B cell (primary cell): ENCODE measurements at regions not wholly inside any gene's neighbourhood (a gene's known extent, or its start where the extent isn't known, plus 50 kb on each side); places are given as distances from the start of the nearest gene placed in this dataset.

ENCODE experiments used
- ATAC-seq: fragments of 200-7000 bp; cut with Tn5 transposase; one replicate; pipeline ENCODE4 v1.10.0; 2021; ENCODE audit warnings: low read depth, mild to moderate bottlenecking, moderate number of reproducible peaks, moderate library complexity
- CTCF ChIA-PET: fragments of 350-600 bp; sonication (Branson Sonifier 250); formaldehyde crosslinking; loops from one replicate; lab custom pipeline; 2021; ENCODE audit warnings: antibody characterized with exemption, inconsistent platforms; lab: Charles Lee
- POLR2A ChIA-PET: fragments of 350-600 bp; sonication (Branson Sonifier 250); formaldehyde crosslinking; loops from one replicate; lab custom pipeline; 2021; ENCODE audit warnings: antibody characterized with exemption; lab: Charles Lee
- DNase-seq: peaks from one replicate; pipeline ENCODE4 v3.0.0; 2013
- H2AFZ ChIP-seq: 2 replicates; pipeline ENCODE4 v1.6.1; 2012; ENCODE audit warnings: mild to moderate bottlenecking, low read depth, low read length; ENCODE audit not compliant: insufficient read depth, poor library complexity, severe bottlenecking
- H3K27ac ChIP-seq, 2 donors: 1 replicate in 1 of 2; 2 replicates in 1 of 2; pipeline ENCODE4 v1.5.1; 2012 to 2013; ENCODE audit warnings: low read length in 2 of 2, mild to moderate bottlenecking in 2 of 2, moderate library complexity in 1 of 2
- H3K27me3 ChIP-seq, 4 experiments: fragments of 200-600 bp in 1 of 4; sonication (generic) in 1 of 4; replicated peaks in 1 of 4; 1 replicate in 2 of 4; 2 replicates in 2 of 4; pipeline versions ENCODE4 v1.6.1 to v1.7.0; 2013 to 2016; ENCODE audit warnings: low read length in 3 of 4, mild to moderate bottlenecking in 2 of 4, mixed read lengths in 1 of 4, moderate library complexity in 1 of 4; ENCODE audit not compliant: insufficient read depth in 4 of 4, control insufficient read depth in 3 of 4; ENCODE audit errors: control extremely low read depth in 1 of 4
- H3K36me3 ChIP-seq, 2 experiments: replicated peaks in 1 of 2; 1 replicate in 1 of 2; 2 replicates in 1 of 2; pipeline versions ENCODE4 v1.6.1 to v1.7.1; 2013; ENCODE audit warnings: low read length in 1 of 2; ENCODE audit not compliant: insufficient read depth in 2 of 2, control insufficient read depth in 1 of 2; ENCODE audit errors: control extremely low read depth in 1 of 2, extremely low read depth in 1 of 2
- H3K4me1 ChIP-seq, 2 donors: fragments of 200-600 bp in 1 of 2; sonication (generic) in 1 of 2; 1 replicate in 1 of 2; 2 replicates in 1 of 2; pipeline versions ENCODE4 v1.5.1 to v1.6.1; 2013 to 2017; ENCODE audit warnings: low read length in 2 of 2; ENCODE audit not compliant: control insufficient read depth in 2 of 2, insufficient read depth in 2 of 2
- H3K4me2 ChIP-seq: replicated peaks from 2 replicates; pipeline ENCODE3; 2012; ENCODE audit warnings: mild to moderate bottlenecking, low read depth, low read length; ENCODE audit not compliant: poor library complexity, severe bottlenecking
- H3K4me3 ChIP-seq, 5 experiments: fragments of 200-600 bp in 1 of 5; sonication (generic) in 1 of 5; 1 replicate in 3 of 5; 2 replicates in 2 of 5; pipeline versions ENCODE4 v1.5.1 to v1.7.0; 2011 to 2016; ENCODE audit warnings: low read length in 4 of 5, mild to moderate bottlenecking in 4 of 5, low read depth in 2 of 5, control low read depth in 1 of 5, moderate library complexity in 1 of 5; ENCODE audit not compliant: insufficient read depth in 1 of 5; ENCODE audit errors: control extremely low read depth in 1 of 5, extremely low read depth in 1 of 5
- H3K79me2 ChIP-seq: fragments of 200-600 bp; sonication (generic); one replicate; pipeline ENCODE4 v1.6.0; 2016; ENCODE audit warnings: low read length; ENCODE audit not compliant: control insufficient read depth, insufficient read depth
- H3K9ac ChIP-seq: fragments of 200-600 bp; sonication (generic); 2 replicates; pipeline ENCODE4 v1.6.1; 2017; ENCODE audit warnings: mild to moderate bottlenecking, low read length, moderate library complexity
- H3K9me3 ChIP-seq, 3 donors: one replicate each; pipeline versions ENCODE4 v1.6.1 to v1.7.1; 2013; ENCODE audit warnings: low read length in 2 of 3; ENCODE audit not compliant: control insufficient read depth in 2 of 3, insufficient read depth in 1 of 3; ENCODE audit errors: control extremely low read depth in 1 of 3
- H4K20me1 ChIP-seq: 2 replicates; pipeline ENCODE4 v1.6.0; 2012; ENCODE audit warnings: mild to moderate bottlenecking, low read length; ENCODE audit not compliant: insufficient read depth, control insufficient read depth, poor library complexity, severe bottlenecking
- H3K27ac Mint-ChIP-seq: one replicate; pipeline ENCODE4 v1.8.0; 2021; ENCODE audit warnings: mixed read lengths
- H3K27me3 Mint-ChIP-seq: one replicate; pipeline ENCODE4 v1.8.0; 2021; ENCODE audit warnings: mixed read lengths
- H3K4me1 Mint-ChIP-seq: one replicate; pipeline ENCODE4 v1.8.0; 2021; ENCODE audit warnings: mixed read lengths
- H3K4me3 Mint-ChIP-seq: one replicate; pipeline ENCODE4 v1.8.0; 2021; ENCODE audit warnings: mixed read lengths
- H3K9me3 Mint-ChIP-seq: one replicate; pipeline ENCODE4 v1.8.0; 2022; ENCODE audit warnings: mixed read lengths; ENCODE audit not compliant: insufficient read depth
- EZH2 ChIP-seq: IDR thresholded peaks from 2 replicates; pipeline ENCODE4 v1.6.1; 2012; ENCODE audit warnings: borderline replicate concordance, low read depth, mild to moderate bottlenecking, moderate library complexity, low read length; ENCODE audit not compliant: insufficient read depth, poor library complexity, severe bottlenecking
- WGBS: methylation state at CpG from one replicate; pipeline ENCODE4 v1.1.5; 2013; ENCODE audit warnings: missing lambda C conversion rate; ENCODE audit not compliant: insufficient coverage; 5-methylcytosine and 5-hydroxymethylcytosine counted together
- intact Hi-C: fragments of 100-400 bp; cut with micrococcal nuclease; formaldehyde crosslinking; loops from one replicate; pipeline ENCODE4 v1.10.0; 2022
- TF ChIP-seq, protein P1 (sequence below): fragments of 200-600 bp; IDR thresholded peaks from one replicate; pipeline ENCODE4 v1.8.0; 2022; ENCODE audit warnings: antibody characterized with exemption, mild to moderate bottlenecking

- TF ChIP-seq EZH2: no peak
- TF ChIP-seq, protein P1, sequence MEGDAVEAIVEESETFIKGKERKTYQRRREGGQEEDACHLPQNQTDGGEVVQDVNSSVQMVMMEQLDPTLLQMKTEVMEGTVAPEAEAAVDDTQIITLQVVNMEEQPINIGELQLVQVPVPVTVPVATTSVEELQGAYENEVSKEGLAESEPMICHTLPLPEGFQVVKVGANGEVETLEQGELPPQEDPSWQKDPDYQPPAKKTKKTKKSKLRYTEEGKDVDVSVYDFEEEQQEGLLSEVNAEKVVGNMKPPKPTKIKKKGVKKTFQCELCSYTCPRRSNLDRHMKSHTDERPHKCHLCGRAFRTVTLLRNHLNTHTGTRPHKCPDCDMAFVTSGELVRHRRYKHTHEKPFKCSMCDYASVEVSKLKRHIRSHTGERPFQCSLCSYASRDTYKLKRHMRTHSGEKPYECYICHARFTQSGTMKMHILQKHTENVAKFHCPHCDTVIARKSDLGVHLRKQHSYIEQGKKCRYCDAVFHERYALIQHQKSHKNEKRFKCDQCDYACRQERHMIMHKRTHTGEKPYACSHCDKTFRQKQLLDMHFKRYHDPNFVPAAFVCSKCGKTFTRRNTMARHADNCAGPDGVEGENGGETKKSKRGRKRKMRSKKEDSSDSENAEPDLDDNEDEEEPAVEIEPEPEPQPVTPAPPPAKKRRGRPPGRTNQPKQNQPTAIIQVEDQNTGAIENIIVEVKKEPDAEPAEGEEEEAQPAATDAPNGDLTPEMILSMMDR: no peak
- intact Hi-C loops: no loop called here
- H3K9me3 Mint-ChIP-seq: peaks cover 4% of the 10 kb centered on the region
- no peak overlapping the region for H3K27ac ChIP-seq
- no peak overlapping the region for H3K9ac ChIP-seq
- H3K27me3 Mint-ChIP-seq: peaks cover 52% of the 10 kb centered on the region
- ChIA-PET CTCF (no interaction called here), POLR2A (no interaction called here)
- no peak overlapping the region for H2AFZ ChIP-seq
- no peaks in the 10 kb centered on the region for H3K4me1 Mint-ChIP-seq
- H3K27ac Mint-ChIP-seq: no peak overlapping the region
- DNase-seq (no peak), ATAC-seq (no peak)
- no peaks in the 10 kb centered on the region for H3K4me1 ChIP-seq
- H3K27me3 ChIP-seq: peaks cover 0 to 13% (median 9%) of the 10 kb centered on the region in 4 experiments
- H3K4me3 ChIP-seq: no peak overlapping the region
- H3K79me2 ChIP-seq: no peaks in the 10 kb centered on the region
- H3K4me3 Mint-ChIP-seq: no peak overlapping the region
- peaks cover 0 to 3% (median 0%) of the 10 kb centered on the region in 3 donors for H3K9me3 ChIP-seq
- no peak overlapping the region for H3K4me2 ChIP-seq
- H3K36me3 ChIP-seq: no peaks in the 10 kb centered on the region
- no peaks in the 10 kb centered on the region for H4K20me1 ChIP-seq
- 38% methylated on average over 6 of the region's 7 CpGs for WGBS
Measured at GRCh38 chr1:214187933-214188332, 93.0 kb upstream of the SMYD2 start.

- H3K4me1 ChIP-seq: no peaks in the 10 kb centered on the region
- ChIA-PET POLR2A (no interaction called here), CTCF (no interaction called here)
- no peak for TF ChIP-seq EZH2
- TF ChIP-seq, protein P1: no peak
- peaks cover 0 to 13% (median 12%) of the 10 kb centered on the region in 4 experiments for H3K27me3 ChIP-seq
- H3K36me3 ChIP-seq: no peaks in the 10 kb centered on the region
- no peaks in the 10 kb centered on the region for H3K79me2 ChIP-seq
- Mint-ChIP-seq H3K9me3 (no peaks in the 10 kb centered on the region), H3K4me3 (no peak overlapping the region), H3K27me3 (peaks cover 53% of the 10 kb centered on the region), H3K27ac (no peak overlapping the region), H3K4me1 (no peaks in the 10 kb centered on the region)
- H4K20me1 ChIP-seq: no peaks in the 10 kb centered on the region
- no peak overlapping the region for H3K4me3 ChIP-seq
- WGBS: 86% methylated on average over 1 of the region's 2 CpGs
- H2AFZ ChIP-seq: no peak overlapping the region
- no peak overlapping the region for H3K27ac ChIP-seq
- H3K9me3 ChIP-seq: peaks cover 0 to 3% (median 0%) of the 10 kb centered on the region in 3 donors
- DNase-seq (no peak), ATAC-seq (no peak)
- no peak overlapping the region for H3K9ac ChIP-seq
- intact Hi-C loops: no loop called here
- H3K4me2 ChIP-seq: no peak overlapping the region
Measured at GRCh38 chr1:214188835-214189234, 92.1 kb upstream of the SMYD2 start.
